ENCODE measurements at regions not wholly inside any gene's neighbourhood (a gene's known extent, or its start where the extent isn't known, plus 50 kb on each side); places are given as distances from the start of the nearest gene placed in this dataset.

DNA sequence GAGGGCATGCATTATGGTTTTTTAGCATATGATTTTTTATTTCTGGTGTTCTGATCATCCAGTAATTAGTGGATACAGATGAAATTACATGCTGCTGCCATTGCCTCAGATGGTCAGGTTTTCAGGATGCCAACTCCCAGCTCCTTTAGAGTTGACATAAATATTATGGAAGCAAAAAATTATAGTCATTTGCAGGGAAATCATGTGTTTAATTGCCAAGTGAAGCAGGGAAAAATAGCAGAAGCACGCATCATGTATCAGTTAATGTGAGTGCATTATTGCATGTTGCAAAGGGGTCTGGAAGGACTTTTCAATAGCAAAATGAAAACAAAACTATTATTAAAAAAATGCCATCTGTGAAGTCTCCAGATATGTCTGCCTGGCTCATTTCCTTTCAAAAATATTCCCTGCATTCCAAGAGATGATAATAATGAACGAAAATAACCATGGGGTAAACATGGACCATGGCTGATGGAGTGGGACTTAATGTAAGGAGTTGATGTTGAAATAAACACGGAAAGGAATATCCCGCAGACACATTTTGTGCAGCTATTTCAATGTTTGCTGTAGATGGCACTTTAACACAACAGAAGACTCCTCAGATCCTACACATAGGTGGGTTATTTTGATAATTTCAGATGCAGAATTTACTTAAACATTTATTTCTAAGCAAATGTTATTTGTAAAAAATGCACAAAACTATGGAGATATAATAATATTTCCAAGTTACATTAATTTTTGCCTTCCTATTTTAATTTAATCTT lies 87.7 kb upstream of the DYNAP start:
- POLR2A ChIA-PET, result no interaction called here
- ATAC-seq, result no peak
- Mint-ChIP-seq H3K27ac (no peak overlapping the region), H3K4me3 (no peak overlapping the region), H3K4me1 (no peaks in the 10 kb centered on the region), H3K36me3 (ENCODE audit: low read depth) (no peaks in the 10 kb centered on the region), H3K9me3 (ENCODE audit: low read depth) (no peaks in the 10 kb centered on the region), H3K27me3 (peaks cover 7% of the 10 kb centered on the region)
- intact Hi-C loops (cut with DNase I, micrococcal nuclease), result no loop called here
- CTCF ChIA-PET, result no interaction called here
- no peak for DNase-seq

DNA sequence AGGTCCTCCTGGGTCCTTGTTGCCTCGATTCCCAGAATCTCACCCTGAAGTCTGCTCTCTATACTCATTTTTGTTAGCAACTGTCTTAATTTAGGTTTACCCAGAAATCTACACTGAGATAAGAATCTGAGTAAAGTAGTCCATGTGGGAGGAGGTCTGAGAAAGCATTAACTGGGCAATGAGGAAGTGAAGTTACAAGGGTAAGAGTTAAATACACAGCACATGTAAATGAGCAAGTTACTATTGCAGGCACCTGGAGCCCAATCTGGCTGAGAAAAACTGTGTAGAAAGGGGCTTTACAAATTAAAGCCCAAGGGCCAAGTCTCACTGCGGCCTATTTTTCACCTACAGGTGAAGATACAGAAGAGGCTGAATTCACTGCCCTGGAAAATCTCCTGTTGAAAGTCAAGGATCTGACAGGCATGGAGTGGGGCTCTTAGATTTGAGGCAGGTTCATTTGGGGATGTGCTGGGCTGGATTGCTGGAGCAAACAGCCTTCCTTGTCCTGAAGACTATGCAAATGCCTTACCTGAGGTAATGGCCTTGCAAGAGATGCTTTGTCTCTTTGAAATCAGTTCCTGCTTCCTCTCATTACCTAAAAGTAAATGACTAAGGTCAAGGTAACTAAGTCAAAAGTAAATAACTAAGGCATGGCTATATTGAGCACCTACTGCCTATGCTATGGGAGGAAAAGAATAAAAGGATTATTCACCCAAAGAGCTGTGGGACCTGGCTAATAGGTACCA lies 84.4 kb upstream of the DYNAP start:
- ChIA-PET POLR2A (no interaction called here), CTCF (no interaction called here)
- intact Hi-C loops (cut with DNase I, micrococcal nuclease), result no loop called here
- Mint-ChIP-seq H3K4me1 (no peaks in the 10 kb centered on the region), H3K27ac (no peak overlapping the region), H3K4me3 (no peak overlapping the region), H3K36me3 (ENCODE audit: low read depth) (no peaks in the 10 kb centered on the region), H3K27me3 (peaks cover 15% of the 10 kb centered on the region), H3K9me3 (ENCODE audit: low read depth) (no peaks in the 10 kb centered on the region)
- ATAC-seq (no peak), DNase-seq (no peak)

DNA sequence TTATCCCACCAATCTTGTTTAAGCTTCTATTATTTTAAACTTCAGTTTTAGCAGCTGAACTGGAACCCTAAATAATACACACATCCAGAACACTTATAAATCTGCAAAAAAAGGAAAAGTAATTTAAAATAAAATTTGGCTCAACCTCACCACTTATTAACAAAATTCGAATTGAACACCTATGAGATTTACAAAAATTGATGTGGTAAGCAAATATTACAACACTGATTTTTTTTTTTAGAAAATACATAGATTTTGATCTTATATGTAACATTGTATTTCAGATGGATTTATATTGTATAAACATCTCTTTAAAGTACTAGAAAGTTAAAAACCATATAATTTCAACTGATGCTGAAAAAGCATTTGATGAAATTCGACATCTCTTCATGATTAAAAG lies 81.3 kb upstream of the DYNAP start:
- no peaks in the 10 kb centered on the region for H3K4me1 Mint-ChIP-seq
- H3K27me3 Mint-ChIP-seq, result peaks cover 18% of the 10 kb centered on the region
- H3K27ac Mint-ChIP-seq, result no peak overlapping the region
- no peak for ATAC-seq
- no peak overlapping the region for H3K4me3 Mint-ChIP-seq
- no peak for DNase-seq
- POLR2A ChIA-PET, result no interaction called here
- no peaks in the 10 kb centered on the region for H3K9me3 Mint-ChIP-seq (ENCODE audit: low read depth)
- CTCF ChIA-PET, result no interaction called here
- intact Hi-C loops (cut with DNase I, micrococcal nuclease), result no loop called here
- no peaks in the 10 kb centered on the region for H3K36me3 Mint-ChIP-seq (ENCODE audit: low read depth)

- Mint-ChIP-seq H3K4me3 (no peak overlapping the region), H3K4me1 (no peaks in the 10 kb centered on the region), H3K9me3 (ENCODE audit: low read depth) (no peaks in the 10 kb centered on the region), H3K27me3 (peaks cover 8% of the 10 kb centered on the region), H3K27ac (no peak overlapping the region), H3K36me3 (ENCODE audit: low read depth) (no peaks in the 10 kb centered on the region)
- ChIA-PET CTCF (no interaction called here), POLR2A (interaction anchor here (0.6 kb wide), 1 partner anchor 807 kb away, joined by 6 read pairs; no protein-coding TSS in a partner anchor)
- intact Hi-C loops (cut with DNase I, micrococcal nuclease), result no loop called here
- DNase-seq (no peak), ATAC-seq (no peak)
Observed at GRCh38 chr18:54515149-54515548, 75.9 kb upstream of the DYNAP start.

GRCh38 chr18:54517521-54517920 lies 73.5 kb upstream of the DYNAP start:
- ChIA-PET CTCF (no interaction called here), POLR2A (no interaction called here)
- Mint-ChIP-seq H3K9me3 (ENCODE audit: low read depth) (no peaks in the 10 kb centered on the region), H3K27ac (no peak overlapping the region), H3K4me1 (no peaks in the 10 kb centered on the region), H3K27me3 (peaks cover 6% of the 10 kb centered on the region), H3K4me3 (no peak overlapping the region), H3K36me3 (ENCODE audit: low read depth) (no peaks in the 10 kb centered on the region)
- no peak for ATAC-seq
- no peak for DNase-seq
- intact Hi-C loops (cut with DNase I, micrococcal nuclease), result no loop called here

DNA sequence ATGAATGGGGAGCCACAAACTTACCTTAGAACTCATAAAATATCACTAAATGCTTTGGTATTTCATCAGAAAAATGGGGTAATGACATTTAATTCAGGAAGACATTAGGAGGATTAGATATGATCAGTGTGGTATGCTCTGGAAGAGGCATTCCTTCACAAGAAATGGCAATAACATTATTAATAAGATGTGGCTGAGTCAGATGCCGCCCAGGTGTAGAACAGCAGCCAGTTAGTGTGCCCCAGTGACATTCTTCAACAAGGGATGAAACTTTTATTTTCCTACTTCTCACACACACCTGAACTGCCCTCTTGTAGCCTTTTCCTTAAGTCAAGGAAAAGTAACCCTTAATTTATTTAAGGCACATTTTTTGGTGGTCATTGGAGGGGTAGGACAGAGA lies 69.2 kb upstream of the DYNAP start:
- Mint-ChIP-seq H3K27me3 (peaks cover 9% of the 10 kb centered on the region), H3K9me3 (ENCODE audit: low read depth) (no peaks in the 10 kb centered on the region), H3K36me3 (ENCODE audit: low read depth) (no peaks in the 10 kb centered on the region), H3K4me1 (no peaks in the 10 kb centered on the region), H3K27ac (no peak overlapping the region), H3K4me3 (no peak overlapping the region)
- ChIA-PET POLR2A (no interaction called here), CTCF (no interaction called here)
- no peak for ATAC-seq
- no peak for DNase-seq
- intact Hi-C loops (cut with DNase I, micrococcal nuclease), result no loop called here

GRCh38 chr18:54528942-54529376 lies 62.1 kb upstream of the DYNAP start:
- Mint-ChIP-seq H3K4me3 (no peak overlapping the region), H3K4me1 (no peaks in the 10 kb centered on the region)

DNA sequence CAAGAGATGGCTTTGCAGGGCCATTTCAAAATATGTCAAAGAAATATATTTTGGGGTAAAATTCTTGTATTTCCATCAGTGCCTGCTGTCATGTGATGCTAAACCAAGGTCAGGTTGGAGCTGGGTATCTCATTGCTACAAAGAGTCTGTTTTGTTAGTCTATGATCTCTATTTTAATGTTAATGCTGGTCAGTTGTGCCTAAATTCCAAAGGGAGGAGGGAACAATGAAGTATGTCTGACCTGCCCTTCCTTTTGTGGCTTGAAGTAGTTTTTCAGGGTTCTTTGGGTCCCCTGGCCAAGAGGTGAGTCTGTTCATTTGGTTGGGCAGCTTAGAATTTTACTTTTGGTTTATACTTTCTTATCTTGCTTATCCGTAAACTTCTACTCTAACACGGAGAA lies 61.6 kb upstream of the DYNAP start:
- POLR2A ChIA-PET, result no interaction called here
- Mint-ChIP-seq H3K4me1 (no peaks in the 10 kb centered on the region), H3K9me3 (ENCODE audit: low read depth) (no peaks in the 10 kb centered on the region)

More at GRCh38 chr18:54528942-54529376, 62.1 kb upstream of the DYNAP start:
- H3K36me3 Mint-ChIP-seq (ENCODE audit: low read depth), result no peaks in the 10 kb centered on the region
- POLR2A ChIA-PET, result no interaction called here
- H3K9me3 Mint-ChIP-seq (ENCODE audit: low read depth), result no peaks in the 10 kb centered on the region
- no peak for ATAC-seq
- no peak for DNase-seq
- no peak overlapping the region for H3K27ac Mint-ChIP-seq
- CTCF ChIA-PET, result no interaction called here
- peaks cover 7% of the 10 kb centered on the region for H3K27me3 Mint-ChIP-seq
- intact Hi-C loops (cut with DNase I, micrococcal nuclease), result no loop called here

GRCh38 chr18:54530285-54530684 lies 60.8 kb upstream of the DYNAP start:
- Mint-ChIP-seq H3K27ac (no peak overlapping the region), H3K36me3 (ENCODE audit: low read depth) (no peaks in the 10 kb centered on the region), H3K4me1 (no peaks in the 10 kb centered on the region), H3K4me3 (no peak overlapping the region), H3K27me3 (peaks cover 5% of the 10 kb centered on the region), H3K9me3 (ENCODE audit: low read depth) (no peaks in the 10 kb centered on the region)
- ChIA-PET CTCF (no interaction called here), POLR2A (no interaction called here)
- ATAC-seq, result no peak
- intact Hi-C loops (cut with DNase I, micrococcal nuclease), result no loop called here
- DNase-seq, result no peak

More for the DNA sequence above, 61.6 kb upstream of the DYNAP start:
- Mint-ChIP-seq H3K27me3 (peaks cover 5% of the 10 kb centered on the region), H3K36me3 (ENCODE audit: low read depth) (no peaks in the 10 kb centered on the region), H3K4me3 (no peak overlapping the region), H3K27ac (no peak overlapping the region)
- intact Hi-C loops (cut with DNase I, micrococcal nuclease), result no loop called here
- no peak for ATAC-seq
- CTCF ChIA-PET, result no interaction called here
- DNase-seq, result no peak

- intact Hi-C loops (cut with DNase I, micrococcal nuclease), result no loop called here
- H3K36me3 Mint-ChIP-seq (ENCODE audit: low read depth), result no peaks in the 10 kb centered on the region
- H3K27ac Mint-ChIP-seq, result no peak overlapping the region
- H3K27me3 Mint-ChIP-seq, result peaks cover 5% of the 10 kb centered on the region
- ATAC-seq (no peak), DNase-seq (no peak)
- H3K9me3 Mint-ChIP-seq (ENCODE audit: low read depth), result no peaks in the 10 kb centered on the region
- CTCF ChIA-PET, result no interaction called here
- no peaks in the 10 kb centered on the region for H3K4me1 Mint-ChIP-seq
- no peak overlapping the region for H3K4me3 Mint-ChIP-seq
- POLR2A ChIA-PET, result no interaction called here
Observed at GRCh38 chr18:54531402-54532065, 59.5 kb upstream of the DYNAP start.

- POLR2A ChIA-PET, result no interaction called here
- peaks cover 5% of the 10 kb centered on the region for H3K27me3 Mint-ChIP-seq
- H3K4me3 Mint-ChIP-seq, result no peak overlapping the region
- DNase-seq (no peak), ATAC-seq (no peak)
- H3K36me3 Mint-ChIP-seq (ENCODE audit: low read depth), result no peaks in the 10 kb centered on the region
- no peaks in the 10 kb centered on the region for H3K9me3 Mint-ChIP-seq (ENCODE audit: low read depth)
- no peaks in the 10 kb centered on the region for H3K4me1 Mint-ChIP-seq
- H3K27ac Mint-ChIP-seq, result no peak overlapping the region
- CTCF ChIA-PET, result no interaction called here
- intact Hi-C loops (cut with DNase I, micrococcal nuclease), result no loop called here
Observed at GRCh38 chr18:54532222-54532621, 58.8 kb upstream of the DYNAP start.

GRCh38 chr18:54532962-54533361 lies 58.1 kb upstream of the DYNAP start:
- H3K9me3 Mint-ChIP-seq (ENCODE audit: low read depth), result no peaks in the 10 kb centered on the region
- no peak for DNase-seq
- no peak for ATAC-seq

More at GRCh38 chr18:54532962-54533361, 58.1 kb upstream of the DYNAP start:
- intact Hi-C loops (cut with DNase I, micrococcal nuclease), result no loop called here
- CTCF ChIA-PET, result no interaction called here
- Mint-ChIP-seq H3K36me3 (ENCODE audit: low read depth) (no peaks in the 10 kb centered on the region), H3K4me1 (no peaks in the 10 kb centered on the region), H3K4me3 (no peak overlapping the region), H3K27ac (no peak overlapping the region), H3K27me3 (peaks cover 5% of the 10 kb centered on the region)
- POLR2A ChIA-PET, result no interaction called here
